OCI-M1 (cell line): ENCODE measurements at regions not wholly inside any gene's neighbourhood (a gene's known extent, or its start where the extent isn't known, plus 50 kb on each side); places are given as distances from the start of the nearest gene placed in this dataset.
"Not testable (repeated sequence)": the region's sequence is repeated elsewhere in the genome, so short reads cannot be mapped to it uniquely, and the experiment has no call there.

Experiments used
- DNase-seq: peaks from one replicate; lab custom pipeline; 2025; lab: John Stamatoyannopoulos, UW

DNA sequence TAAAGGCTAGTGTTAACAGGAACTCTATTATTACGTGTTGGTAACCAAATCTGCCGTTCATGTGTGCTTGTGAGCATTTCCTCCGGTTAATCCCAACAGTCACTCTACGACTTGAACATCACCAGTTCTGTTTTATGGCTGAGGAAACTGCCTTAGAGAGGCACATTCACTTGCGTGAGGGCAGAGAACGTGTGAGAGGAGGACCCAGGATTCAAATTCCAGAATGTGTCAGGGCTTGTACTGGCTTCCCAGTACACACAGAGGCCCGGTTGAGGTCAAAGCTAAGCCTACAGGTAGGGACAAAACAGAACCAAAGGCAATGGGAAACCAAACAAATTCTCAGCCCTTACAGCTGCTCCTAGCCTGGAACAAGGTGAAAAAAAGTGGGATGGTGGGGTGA lies 66.9 kb upstream of the TENM4 start:
- DNase-seq, result no peak

DNA sequence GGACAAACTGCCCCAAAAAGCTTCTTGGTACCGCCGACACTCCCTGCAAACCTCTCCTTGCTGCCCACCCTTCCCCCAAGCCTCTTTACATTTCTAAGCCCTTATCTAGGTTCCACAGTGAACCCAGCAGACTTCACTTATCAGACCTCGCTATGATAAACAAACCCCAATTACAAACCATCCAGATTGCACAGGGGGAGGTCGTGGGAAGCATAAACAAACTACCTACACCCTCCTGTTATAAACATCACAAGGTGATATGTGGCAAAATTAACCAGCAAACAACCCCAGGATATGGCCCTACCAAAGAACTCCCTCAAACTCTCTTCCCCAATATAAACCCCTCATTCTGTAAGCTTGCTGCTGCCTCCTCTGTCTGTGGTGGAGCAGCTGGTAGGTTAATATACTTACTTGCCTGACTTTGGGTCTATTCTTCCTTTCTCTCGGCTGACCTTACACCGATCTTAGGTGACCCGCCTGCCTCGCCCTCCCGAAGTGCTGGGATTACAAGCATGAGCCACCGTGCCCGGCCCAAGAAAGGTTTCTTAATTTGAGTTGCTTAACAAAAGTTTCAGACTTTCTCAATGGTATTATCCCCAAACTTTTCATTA lies 66.0 kb upstream of the TENM4 start:
- DNase-seq, result peak; percentile 52

- no peak for DNase-seq
Observed at GRCh38 chr11:79506124-79506523, 65.3 kb upstream of the TENM4 start.

DNA sequence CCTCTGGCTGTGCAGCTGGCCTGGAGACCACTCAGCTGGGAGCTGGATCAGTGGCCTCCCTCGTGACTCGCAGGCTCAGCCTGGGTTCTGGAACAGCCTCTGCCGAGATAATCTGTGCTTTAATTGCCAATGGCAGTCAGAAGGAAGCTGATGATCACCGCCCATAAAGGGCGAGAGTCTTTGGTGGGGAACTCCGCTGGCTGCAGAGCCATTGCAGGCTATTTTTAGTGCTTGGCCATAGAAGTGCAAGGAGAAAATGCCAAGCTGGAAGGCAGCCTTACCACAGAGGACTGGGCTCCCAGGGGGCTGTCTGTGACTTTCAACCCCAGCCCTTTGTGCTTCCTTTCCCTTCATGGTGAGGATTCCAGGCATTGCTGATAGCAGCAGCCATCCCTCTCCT lies 62.2 kb upstream of the TENM4 start:
- DNase-seq, result no peak

DNA sequence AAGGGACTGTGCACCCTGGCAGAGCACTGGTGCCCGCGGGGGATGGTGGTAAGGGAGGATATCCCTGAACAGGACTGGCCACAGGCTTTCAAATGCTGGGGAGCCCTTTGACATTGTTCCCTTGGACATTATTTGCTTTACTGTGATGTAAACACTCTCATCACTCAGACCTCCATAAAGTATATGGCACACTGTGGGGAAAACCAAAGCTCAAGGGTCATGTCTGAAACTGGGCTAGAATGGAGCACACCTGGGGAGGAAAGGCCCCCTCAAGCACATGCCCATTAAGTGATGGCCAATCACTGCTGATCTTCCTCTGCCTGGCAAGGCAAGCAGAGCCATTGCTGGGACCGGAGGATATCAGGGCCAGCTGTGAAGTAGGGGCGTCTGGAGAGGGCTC lies 60.9 kb upstream of the TENM4 start:
- DNase-seq, result no peak

GRCh38 chr11:79499929-79500328 lies 59.1 kb upstream of the TENM4 start:
- not testable (repeated sequence) for DNase-seq

DNA sequence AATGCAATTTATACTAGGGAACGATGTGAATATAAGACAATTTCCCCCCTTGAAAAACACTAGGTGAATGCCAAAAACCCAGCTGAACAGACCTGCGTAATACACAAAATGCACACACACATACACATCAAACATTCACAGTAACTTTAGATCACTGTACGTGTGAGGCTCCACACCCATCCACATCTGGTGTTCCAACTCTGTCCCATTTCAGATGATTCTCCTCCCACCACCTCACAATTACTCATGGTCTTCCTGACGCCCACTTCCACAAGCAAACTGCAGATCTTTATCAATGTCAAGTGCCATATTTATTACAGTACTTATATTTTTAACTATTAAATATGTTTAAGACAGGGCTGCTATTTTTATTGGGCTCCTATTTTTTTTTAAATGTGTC lies 57.8 kb upstream of the TENM4 start:
- no peak for DNase-seq

DNA sequence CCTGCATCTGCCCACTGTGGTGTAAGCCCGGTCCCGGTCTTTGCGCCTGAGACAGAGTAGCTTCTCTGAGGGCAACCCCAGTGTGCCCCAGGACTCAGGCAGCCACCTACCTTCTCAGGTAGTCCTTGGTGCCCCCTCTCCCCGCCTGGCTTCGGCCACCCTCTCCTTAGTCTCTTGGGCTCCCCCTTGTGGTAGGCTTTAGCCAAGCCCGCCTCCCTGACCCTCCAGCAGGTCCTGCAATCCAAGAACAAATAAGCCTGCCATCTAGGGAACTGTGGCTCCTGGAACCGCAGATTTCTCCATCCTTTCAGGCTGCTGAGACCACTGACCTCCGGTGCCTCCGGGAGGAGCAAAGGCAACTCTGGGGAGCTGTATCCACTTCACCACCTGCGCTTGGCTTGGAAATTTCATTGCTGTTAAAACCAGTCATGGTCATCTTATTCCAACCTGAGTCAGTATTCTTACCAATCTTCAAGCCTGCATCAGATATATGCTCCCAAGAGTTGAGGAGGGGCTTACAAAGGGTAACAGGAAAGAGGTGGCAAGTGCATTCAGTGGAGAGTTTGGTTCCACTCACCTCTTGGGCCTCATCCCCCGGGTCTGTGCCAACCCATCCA lies 52.8 kb upstream of the TENM4 start:
- peak; percentile 96 for DNase-seq

DNA sequence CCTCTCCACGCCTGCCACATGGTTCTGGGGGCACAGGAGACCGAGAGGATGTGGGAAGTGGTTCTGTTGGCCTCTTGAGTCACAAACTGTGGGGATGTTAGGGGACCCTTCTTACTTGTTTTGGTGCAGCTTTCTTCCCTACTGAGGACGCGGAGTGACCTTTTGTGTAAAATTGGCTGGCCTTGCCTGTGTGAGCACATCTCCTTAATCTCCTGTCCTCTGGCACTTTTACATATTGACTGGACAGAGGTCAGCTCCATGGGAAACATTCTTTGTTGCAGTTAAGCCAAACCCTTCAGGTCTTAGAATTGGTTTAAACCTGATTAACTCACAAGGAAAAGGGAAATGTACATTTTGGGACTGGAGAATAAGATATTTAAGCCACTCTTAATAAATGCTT lies 51.2 kb upstream of the TENM4 start:
- DNase-seq, result no peak
